ENCODE measurements at regions not wholly inside any gene's neighbourhood (a gene's known extent, or its start where the extent isn't known, plus 50 kb on each side); places are given as distances from the start of the nearest gene placed in this dataset.

- Histone ChIP-seq H3K27ac (ENCODE audit: control insufficient read depth, insufficient read depth) (no peak overlapping the region), H3K4me3 (no peak overlapping the region), H3K79me2 (ENCODE audit: control insufficient read depth, insufficient read depth, low read length) (no peaks in the 10 kb centered on the region), H3K4me2 (ENCODE audit: control insufficient read depth, insufficient read depth) (no peak overlapping the region), H4K20me1 (ENCODE audit: control insufficient read depth, insufficient read depth) (no peaks in the 10 kb centered on the region), H3K9ac (ENCODE audit: control insufficient read depth, insufficient read depth, low read length) (no peak overlapping the region), H2AFZ (ENCODE audit: control insufficient read depth, low read depth, low read length) (no peak overlapping the region), H3K9me3 (replicated peaks; ENCODE audit: control insufficient read depth, insufficient read depth, low read length) (no peaks in the 10 kb centered on the region), H3K4me1 (ENCODE audit: control insufficient read depth, insufficient read depth, low read length) (no peaks in the 10 kb centered on the region), H3K27me3 (replicated peaks in 1 of 2; ENCODE audit: control insufficient read depth in 2 of 2, insufficient read depth in 2 of 2, low read length in 1 of 2) (no peaks in the 10 kb centered on the region), H3K36me3 (ENCODE audit: control insufficient read depth in 2 of 2, insufficient read depth in 2 of 2, low read length in 1 of 2) (no peaks in the 10 kb centered on the region)
- ChIA-PET CTCF (no interaction called here), SMC1A (ENCODE audit: uncharacterized antibody, unreplicated experiment) (no interaction called here), RAD21 (ENCODE audit: unreplicated experiment) (no interaction called here), POLR2A (no interaction called here)
- 25% methylated on average over 4 of the region's 4 CpGs for WGBS (ENCODE audit: insufficient coverage, insufficient replicate concordance, low lambda C conversion rate, missing lambda C conversion rate)
- intact Hi-C loops (cut with micrococcal nuclease; ENCODE audit: unreplicated experiment) = no loop called here
- BruUV-seq (replicated peaks) = no TSS peak
- FAIRE-seq = no peak
- in situ Hi-C loops (cut with MboI) = no loop called here
- no peak for DNase-seq (ENCODE audit: low read depth, low spot score)
- ATAC-seq = no peak
- TF ChIP-seq, protein P1, sequence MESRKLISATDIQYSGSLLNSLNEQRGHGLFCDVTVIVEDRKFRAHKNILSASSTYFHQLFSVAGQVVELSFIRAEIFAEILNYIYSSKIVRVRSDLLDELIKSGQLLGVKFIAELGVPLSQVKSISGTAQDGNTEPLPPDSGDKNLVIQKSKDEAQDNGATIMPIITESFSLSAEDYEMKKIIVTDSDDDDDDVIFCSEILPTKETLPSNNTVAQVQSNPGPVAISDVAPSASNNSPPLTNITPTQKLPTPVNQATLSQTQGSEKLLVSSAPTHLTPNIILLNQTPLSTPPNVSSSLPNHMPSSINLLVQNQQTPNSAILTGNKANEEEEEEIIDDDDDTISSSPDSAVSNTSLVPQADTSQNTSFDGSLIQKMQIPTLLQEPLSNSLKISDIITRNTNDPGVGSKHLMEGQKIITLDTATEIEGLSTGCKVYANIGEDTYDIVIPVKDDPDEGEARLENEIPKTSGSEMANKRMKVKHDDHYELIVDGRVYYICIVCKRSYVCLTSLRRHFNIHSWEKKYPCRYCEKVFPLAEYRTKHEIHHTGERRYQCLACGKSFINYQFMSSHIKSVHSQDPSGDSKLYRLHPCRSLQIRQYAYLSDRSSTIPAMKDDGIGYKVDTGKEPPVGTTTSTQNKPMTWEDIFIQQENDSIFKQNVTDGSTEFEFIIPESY (IDR thresholded peaks at IDR 0.05) = no peak
- TF ChIP-seq KDM1A (IDR thresholded peaks at IDR 0.05; ENCODE audit: borderline replicate concordance) (no peak), HSF1 (IDR thresholded peaks at IDR 0.05; ENCODE audit: low read depth, low read length) (no peak), SREBF2 (IDR thresholded peaks at IDR 0.05; ENCODE audit: low read length) (no peak), NKRF (conservative IDR thresholded peaks at IDR 0.05) (no peak), BCL11A (IDR thresholded peaks at IDR 0.05; ENCODE audit: low read depth, low read length) (no peak), ETV6 (conservative IDR thresholded peaks at IDR 0.05 in 1 of 2, IDR thresholded peaks at IDR 0.05 in 1 of 2; ENCODE audit: borderline replicate concordance in 1 of 2, low read depth in 1 of 2) (no peak), ZZZ3 (IDR thresholded peaks at IDR 0.05; ENCODE audit: control insufficient read depth, insufficient read length, low read depth) (no peak)
- TF ChIP-seq, protein P2, sequence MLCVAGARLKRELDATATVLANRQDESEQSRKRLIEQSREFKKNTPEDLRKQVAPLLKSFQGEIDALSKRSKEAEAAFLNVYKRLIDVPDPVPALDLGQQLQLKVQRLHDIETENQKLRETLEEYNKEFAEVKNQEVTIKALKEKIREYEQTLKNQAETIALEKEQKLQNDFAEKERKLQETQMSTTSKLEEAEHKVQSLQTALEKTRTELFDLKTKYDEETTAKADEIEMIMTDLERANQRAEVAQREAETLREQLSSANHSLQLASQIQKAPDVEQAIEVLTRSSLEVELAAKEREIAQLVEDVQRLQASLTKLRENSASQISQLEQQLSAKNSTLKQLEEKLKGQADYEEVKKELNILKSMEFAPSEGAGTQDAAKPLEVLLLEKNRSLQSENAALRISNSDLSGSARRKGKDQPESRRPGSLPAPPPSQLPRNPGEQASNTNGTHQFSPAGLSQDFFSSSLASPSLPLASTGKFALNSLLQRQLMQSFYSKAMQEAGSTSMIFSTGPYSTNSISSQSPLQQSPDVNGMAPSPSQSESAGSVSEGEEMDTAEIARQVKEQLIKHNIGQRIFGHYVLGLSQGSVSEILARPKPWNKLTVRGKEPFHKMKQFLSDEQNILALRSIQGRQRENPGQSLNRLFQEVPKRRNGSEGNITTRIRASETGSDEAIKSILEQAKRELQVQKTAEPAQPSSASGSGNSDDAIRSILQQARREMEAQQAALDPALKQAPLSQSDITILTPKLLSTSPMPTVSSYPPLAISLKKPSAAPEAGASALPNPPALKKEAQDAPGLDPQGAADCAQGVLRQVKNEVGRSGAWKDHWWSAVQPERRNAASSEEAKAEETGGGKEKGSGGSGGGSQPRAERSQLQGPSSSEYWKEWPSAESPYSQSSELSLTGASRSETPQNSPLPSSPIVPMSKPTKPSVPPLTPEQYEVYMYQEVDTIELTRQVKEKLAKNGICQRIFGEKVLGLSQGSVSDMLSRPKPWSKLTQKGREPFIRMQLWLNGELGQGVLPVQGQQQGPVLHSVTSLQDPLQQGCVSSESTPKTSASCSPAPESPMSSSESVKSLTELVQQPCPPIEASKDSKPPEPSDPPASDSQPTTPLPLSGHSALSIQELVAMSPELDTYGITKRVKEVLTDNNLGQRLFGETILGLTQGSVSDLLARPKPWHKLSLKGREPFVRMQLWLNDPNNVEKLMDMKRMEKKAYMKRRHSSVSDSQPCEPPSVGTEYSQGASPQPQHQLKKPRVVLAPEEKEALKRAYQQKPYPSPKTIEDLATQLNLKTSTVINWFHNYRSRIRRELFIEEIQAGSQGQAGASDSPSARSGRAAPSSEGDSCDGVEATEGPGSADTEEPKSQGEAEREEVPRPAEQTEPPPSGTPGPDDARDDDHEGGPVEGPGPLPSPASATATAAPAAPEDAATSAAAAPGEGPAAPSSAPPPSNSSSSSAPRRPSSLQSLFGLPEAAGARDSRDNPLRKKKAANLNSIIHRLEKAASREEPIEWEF (IDR thresholded peaks at IDR 0.05; ENCODE audit: insufficient replicate concordance, low read depth, low read length) = no peak
These were observed 53.2 kb upstream of the ACO1 start for GRCh38 chr9:32331240-32331639.
